Endothelial cell of hepatic sinusoid (primary cell): ENCODE measurements at regions not wholly inside any gene's neighbourhood (a gene's known extent, or its start where the extent isn't known, plus 50 kb on each side); places are given as distances from the start of the nearest gene placed in this dataset.

Experiments used
- in situ Hi-C: cut with HindIII; loops from 2 replicates; pipeline ENCODE4 v1.10.0; 2017; ENCODE audit warnings: low sequenced_read_pairs

- in situ Hi-C loops, result no loop called here
Observed at GRCh38 chr15:81450721-81451120, 76.7 kb upstream of the TMC3 start.

- in situ Hi-C loops, result no loop called here
Observed at GRCh38 chr15:81449836-81450474, 75.9 kb upstream of the TMC3 start.

GRCh38 chr15:81443040-81443820, 69.2 kb upstream of the TMC3 start:
- in situ Hi-C loops, result no loop called here

GRCh38 chr15:81442454-81442853, 68.4 kb upstream of the TMC3 start:
- in situ Hi-C loops, result no loop called here

- in situ Hi-C loops, result no loop called here
Observed at GRCh38 chr15:81434851-81435250, 60.8 kb upstream of the TMC3 start.

- in situ Hi-C loops, result no loop called here
Observed at GRCh38 chr15:81433462-81433861, 59.4 kb upstream of the TMC3 start.

- in situ Hi-C loops, result no loop called here
Observed at GRCh38 chr15:81432179-81432578, 58.2 kb upstream of the TMC3 start.

GRCh38 chr15:81427176-81427575, 53.2 kb upstream of the TMC3 start:
- in situ Hi-C loops, result no loop called here

- in situ Hi-C loops, result no loop called here
Observed at GRCh38 chr15:81425905-81426304, 51.9 kb upstream of the TMC3 start.
